ENCODE measurements at regions not wholly inside any gene's neighbourhood (a gene's known extent, or its start where the extent isn't known, plus 50 kb on each side); places are given as distances from the start of the nearest gene placed in this dataset.

- TF ChIP-seq POLR2A (IDR thresholded peaks at IDR 0.05) (no peak), CTCF (IDR thresholded peaks at IDR 0.05) (no peak)
Observed at GRCh38 chr10:125284875-125285597, 124.7 kb upstream of the CTBP2 start.

Data from right lobe of liver (tissue), 4 donors.